A549 (cell line): ENCODE measurements at regions not wholly inside any gene's neighbourhood (a gene's known extent, or its start where the extent isn't known, plus 50 kb on each side); places are given as distances from the start of the nearest gene placed in this dataset.

Experiments
- ESRRA ChIP-seq: fragments of 150-350 bp; IDR thresholded peaks from 2 replicates; pipeline ENCODE4 v1.6.1; 2014; ENCODE audit warnings: mild to moderate bottlenecking, low read length, borderline replicate concordance
- MAFK ChIP-seq: fragments of 450-650 bp; IDR thresholded peaks from 2 replicates; pipeline ENCODE4 v1.6.1; 2014; ENCODE audit not compliant: partially characterized antibody
- NR3C1 ChIP-seq: fragments of >200 bp; sonication (Bioruptor Twin); formaldehyde crosslinking; IDR thresholded peaks from 3 replicates; pipeline ENCODE4 v1.6.1; 2017
- POLR2A ChIP-seq: IDR thresholded peaks from 2 replicates; pipeline ENCODE4 v1.6.1; 2012; ENCODE audit warnings: mild to moderate bottlenecking, low read length
- RAD21 ChIP-seq, 2 experiments: fragments of >200 bp in 1 of 2; sonication (Bioruptor Twin) in 1 of 2; formaldehyde crosslinking in 1 of 2; IDR thresholded peaks in 1 of 2; conservative IDR thresholded peaks in 1 of 2; 2 replicates in 1 of 2; 3 replicates in 1 of 2; pipeline ENCODE4 v1.6.1; 2012 to 2018; ENCODE audit warnings: inconsistent platforms in 1 of 2
- TF ChIP-seq, protein P1 (sequence below): fragments of >200 bp; sonication (Bioruptor Twin); formaldehyde crosslinking; IDR thresholded peaks from 3 replicates; pipeline ENCODE4 v1.5.1; 2016

DNA sequence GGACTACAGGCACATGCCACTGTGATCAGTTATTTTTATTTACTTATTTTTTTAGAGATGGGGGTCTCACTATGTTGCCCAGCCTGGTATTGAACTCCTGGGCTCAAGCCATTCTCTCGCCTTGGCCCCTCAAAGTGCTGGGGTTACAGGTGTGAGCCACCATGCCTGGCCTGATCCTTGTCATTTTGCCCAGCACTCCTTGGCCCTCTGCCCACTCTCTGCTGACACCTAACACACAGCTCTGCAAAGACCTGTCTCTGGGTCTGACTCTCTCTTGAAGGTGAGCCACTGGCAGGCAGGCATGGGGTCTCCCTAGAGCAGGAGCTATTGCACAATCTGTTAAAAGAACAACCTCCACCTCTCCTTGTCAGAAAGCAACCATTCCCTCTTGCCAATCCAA, 155.6 kb downstream of the ZFP64 start:
- no peak for TF ChIP-seq NR3C1
- TF ChIP-seq, protein P1, sequence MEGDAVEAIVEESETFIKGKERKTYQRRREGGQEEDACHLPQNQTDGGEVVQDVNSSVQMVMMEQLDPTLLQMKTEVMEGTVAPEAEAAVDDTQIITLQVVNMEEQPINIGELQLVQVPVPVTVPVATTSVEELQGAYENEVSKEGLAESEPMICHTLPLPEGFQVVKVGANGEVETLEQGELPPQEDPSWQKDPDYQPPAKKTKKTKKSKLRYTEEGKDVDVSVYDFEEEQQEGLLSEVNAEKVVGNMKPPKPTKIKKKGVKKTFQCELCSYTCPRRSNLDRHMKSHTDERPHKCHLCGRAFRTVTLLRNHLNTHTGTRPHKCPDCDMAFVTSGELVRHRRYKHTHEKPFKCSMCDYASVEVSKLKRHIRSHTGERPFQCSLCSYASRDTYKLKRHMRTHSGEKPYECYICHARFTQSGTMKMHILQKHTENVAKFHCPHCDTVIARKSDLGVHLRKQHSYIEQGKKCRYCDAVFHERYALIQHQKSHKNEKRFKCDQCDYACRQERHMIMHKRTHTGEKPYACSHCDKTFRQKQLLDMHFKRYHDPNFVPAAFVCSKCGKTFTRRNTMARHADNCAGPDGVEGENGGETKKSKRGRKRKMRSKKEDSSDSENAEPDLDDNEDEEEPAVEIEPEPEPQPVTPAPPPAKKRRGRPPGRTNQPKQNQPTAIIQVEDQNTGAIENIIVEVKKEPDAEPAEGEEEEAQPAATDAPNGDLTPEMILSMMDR = no peak
- no peak for TF ChIP-seq MAFK
- TF ChIP-seq ESRRA = no peak
- TF ChIP-seq RAD21 (conservative IDR thresholded peaks at IDR 0.05 in 1 of 2, IDR thresholded peaks at IDR 0.05 in 1 of 2) = no peak
- TF ChIP-seq POLR2A = no peak
